CD4-positive, alpha-beta memory T cell (primary cell): ENCODE measurements at regions not wholly inside any gene's neighbourhood (a gene's known extent, or its start where the extent isn't known, plus 50 kb on each side); places are given as distances from the start of the nearest gene placed in this dataset.
A peak's percentile ranks its signal among the peaks of the same experiment; 100 is the strongest.

ENCODE experiments used
- CTCF ChIA-PET: fragments of 350-600 bp; sonication (Branson Sonifier 250); formaldehyde crosslinking; loops from one replicate; lab custom pipeline; 2021; ENCODE audit warnings: inconsistent platforms; ENCODE audit not compliant: partially characterized antibody; lab: Charles Lee
- POLR2A ChIA-PET: fragments of 350-600 bp; sonication (Branson Sonifier 250); formaldehyde crosslinking; loops from one replicate; lab custom pipeline; 2021; ENCODE audit not compliant: partially characterized antibody; lab: Charles Lee
- DNase-seq, 5 donors: peaks; one replicate each; pipeline versions ENCODE4 v3.0.0 to v3.0.0-alpha.2; 2020 to 2022; ENCODE audit warnings: mixed read lengths in 1 of 5
- H3K27ac ChIP-seq: one replicate; pipeline ENCODE4 v1.7.0; 2013; ENCODE audit warnings: low read depth, low read length
- H3K27me3 ChIP-seq: 2 replicates; pipeline ENCODE4 v1.7.0; 2013; ENCODE audit warnings: mild to moderate bottlenecking, low read length, moderate library complexity; ENCODE audit not compliant: insufficient read depth
- H3K36me3 ChIP-seq: 2 replicates; pipeline ENCODE4 v1.7.0; 2013; ENCODE audit warnings: mild to moderate bottlenecking, low read length, moderate library complexity; ENCODE audit not compliant: insufficient read depth
- H3K4me1 ChIP-seq: 2 replicates; pipeline ENCODE4 v1.7.0; 2013; ENCODE audit warnings: mild to moderate bottlenecking, low read length, moderate library complexity; ENCODE audit not compliant: insufficient read depth
- H3K4me3 ChIP-seq, 2 donors: one replicate each; pipeline ENCODE4 v1.7.0; 2013; ENCODE audit warnings: low read length in 2 of 2, mild to moderate bottlenecking in 1 of 2
- H3K9me3 ChIP-seq, 2 donors: one replicate each; pipeline ENCODE4 v1.7.0; 2013; ENCODE audit warnings: low read length in 2 of 2, control low read depth in 1 of 2; ENCODE audit not compliant: control insufficient read depth in 1 of 2
- H3K27ac Mint-ChIP-seq, 7 donors: one replicate each; pipeline ENCODE4 v1.8.0; 2020 to 2021; ENCODE audit warnings: mixed read lengths in 7 of 7, mild to moderate bottlenecking in 6 of 7, inconsistent platforms in 3 of 7, moderate library complexity in 3 of 7
- H3K27me3 Mint-ChIP-seq, 2 donors: one replicate each; pipeline ENCODE4 v1.8.0; 2020 to 2021; ENCODE audit warnings: mixed read lengths in 2 of 2
- H3K36me3 Mint-ChIP-seq, 2 donors: one replicate each; pipeline ENCODE4 v1.8.0; 2020 to 2021; ENCODE audit warnings: mixed read lengths in 2 of 2, inconsistent platforms in 1 of 2, mild to moderate bottlenecking in 1 of 2
- H3K4me1 Mint-ChIP-seq, 4 donors: one replicate each; pipeline ENCODE4 v1.8.0; 2020 to 2021; ENCODE audit warnings: mixed read lengths in 4 of 4, mild to moderate bottlenecking in 1 of 4
- H3K4me3 Mint-ChIP-seq, 8 donors: one replicate each; pipeline ENCODE4 v1.8.0; 2020 to 2021; ENCODE audit warnings: mixed read lengths in 8 of 8, mild to moderate bottlenecking in 7 of 8, moderate library complexity in 6 of 8, inconsistent platforms in 3 of 8
- H3K9me3 Mint-ChIP-seq, 8 donors: one replicate each; pipeline ENCODE4 v1.8.0; 2020 to 2021; ENCODE audit warnings: mixed read lengths in 8 of 8, mild to moderate bottlenecking in 5 of 8, inconsistent platforms in 3 of 8, moderate library complexity in 1 of 8
- intact Hi-C: fragments of 100-400 bp; cut with micrococcal nuclease; formaldehyde crosslinking; loops from one replicate; pipeline ENCODE4 v1.15.1; 2023

- H3K4me1 Mint-ChIP-seq: no peaks in the 10 kb centered on the region
- H3K4me1 ChIP-seq: no peaks in the 10 kb centered on the region
- no peaks in the 10 kb centered on the region for H3K9me3 ChIP-seq
- H3K27ac Mint-ChIP-seq: no peak overlapping the region
- no peak overlapping the region for H3K4me3 ChIP-seq
- no peaks in the 10 kb centered on the region for H3K27me3 Mint-ChIP-seq
- H3K27me3 ChIP-seq: no peaks in the 10 kb centered on the region
- H3K27ac ChIP-seq: no peak overlapping the region
- H3K9me3 Mint-ChIP-seq: peaks cover 0 to 5% (median 3%) of the 10 kb centered on the region in 8 donors
- CTCF ChIA-PET: no interaction called here
- POLR2A ChIA-PET: no interaction called here
- DNase-seq: no peak
- no peak overlapping the region for H3K4me3 Mint-ChIP-seq
- no peaks in the 10 kb centered on the region for H3K36me3 ChIP-seq
- no peaks in the 10 kb centered on the region for H3K36me3 Mint-ChIP-seq
- intact Hi-C loops: no loop called here
Observed at GRCh38 chr9:14499976-14500375, 186.0 kb upstream of the NFIB start.

GRCh38 chr9:14498824-14499223 lies 184.9 kb upstream of the NFIB start:
- no peaks in the 10 kb centered on the region for H3K36me3 ChIP-seq
- intact Hi-C loops: no loop called here
- ChIA-PET CTCF (no interaction called here), POLR2A (no interaction called here)
- Mint-ChIP-seq H3K9me3 (peaks cover 0 to 5% (median 3%) of the 10 kb centered on the region in 8 donors), H3K36me3 (no peaks in the 10 kb centered on the region), H3K27ac (no peak overlapping the region), H3K4me1 (no peaks in the 10 kb centered on the region), H3K27me3 (no peaks in the 10 kb centered on the region), H3K4me3 (peak overlapping the region in 1 of 8 donors; percentile 29)
- H3K27me3 ChIP-seq: no peaks in the 10 kb centered on the region
- no peak overlapping the region for H3K27ac ChIP-seq
- no peak for DNase-seq
- no peaks in the 10 kb centered on the region for H3K9me3 ChIP-seq
- no peaks in the 10 kb centered on the region for H3K4me1 ChIP-seq
- no peak overlapping the region for H3K4me3 ChIP-seq

- H3K4me1 ChIP-seq: no peaks in the 10 kb centered on the region
- Mint-ChIP-seq H3K36me3 (no peaks in the 10 kb centered on the region), H3K9me3 (peaks cover 0 to 3% (median 3%) of the 10 kb centered on the region in 8 donors), H3K4me3 (no peak overlapping the region), H3K27ac (no peak overlapping the region), H3K4me1 (no peaks in the 10 kb centered on the region), H3K27me3 (no peaks in the 10 kb centered on the region)
- H3K36me3 ChIP-seq: no peaks in the 10 kb centered on the region
- H3K27me3 ChIP-seq: no peaks in the 10 kb centered on the region
- ChIA-PET POLR2A (no interaction called here), CTCF (no interaction called here)
- intact Hi-C loops: no loop called here
- H3K27ac ChIP-seq: no peak overlapping the region
- DNase-seq: no peak
- H3K9me3 ChIP-seq: no peaks in the 10 kb centered on the region
- no peak overlapping the region for H3K4me3 ChIP-seq
Observed at GRCh38 chr9:14497476-14497875, 183.5 kb upstream of the NFIB start.

GRCh38 chr9:14488421-14489190 lies 174.7 kb upstream of the NFIB start:
- no peaks in the 10 kb centered on the region for H3K27me3 ChIP-seq
- no peaks in the 10 kb centered on the region for H3K4me1 ChIP-seq
- Mint-ChIP-seq H3K36me3 (no peaks in the 10 kb centered on the region), H3K4me3 (no peak overlapping the region), H3K27ac (no peak overlapping the region), H3K9me3 (peaks cover 0 to 10% (median under 1%) of the 10 kb centered on the region in 8 donors), H3K4me1 (no peaks in the 10 kb centered on the region), H3K27me3 (no peaks in the 10 kb centered on the region)
- H3K27ac ChIP-seq: no peak overlapping the region
- no peak overlapping the region for H3K4me3 ChIP-seq
- CTCF ChIA-PET: no interaction called here
- no peaks in the 10 kb centered on the region for H3K36me3 ChIP-seq
- no peaks in the 10 kb centered on the region for H3K9me3 ChIP-seq
- POLR2A ChIA-PET: no interaction called here
- intact Hi-C loops: no loop called here
- DNase-seq: no peak

- DNase-seq: no peak
- H3K4me3 ChIP-seq: no peak overlapping the region
- ChIA-PET CTCF (no interaction called here), POLR2A (no interaction called here)
- H3K9me3 Mint-ChIP-seq: peaks cover 0 to 10% (median 0%) of the 10 kb centered on the region in 8 donors
- no peak overlapping the region for H3K27ac Mint-ChIP-seq
- H3K4me1 ChIP-seq: no peaks in the 10 kb centered on the region
- no peaks in the 10 kb centered on the region for H3K36me3 Mint-ChIP-seq
- no peaks in the 10 kb centered on the region for H3K9me3 ChIP-seq
- intact Hi-C loops: no loop called here
- H3K4me3 Mint-ChIP-seq: no peak overlapping the region
- no peaks in the 10 kb centered on the region for H3K4me1 Mint-ChIP-seq
- H3K27me3 Mint-ChIP-seq: peaks cover 0 to 3% of the 10 kb centered on the region in 2 donors
- H3K36me3 ChIP-seq: no peaks in the 10 kb centered on the region
- no peaks in the 10 kb centered on the region for H3K27me3 ChIP-seq
- H3K27ac ChIP-seq: no peak overlapping the region
Observed at GRCh38 chr9:14487547-14488185, 173.7 kb upstream of the NFIB start.

- Mint-ChIP-seq H3K4me3 (no peak overlapping the region), H3K36me3 (no peaks in the 10 kb centered on the region), H3K9me3 (peaks cover 0 to 10% (median 1%) of the 10 kb centered on the region in 8 donors), H3K27ac (no peak overlapping the region), H3K4me1 (no peaks in the 10 kb centered on the region), H3K27me3 (peaks cover 3 to 7% of the 10 kb centered on the region in 2 donors)
- DNase-seq: no peak
- Histone ChIP-seq H3K27ac (no peak overlapping the region), H3K27me3 (no peaks in the 10 kb centered on the region), H3K9me3 (no peaks in the 10 kb centered on the region), H3K36me3 (no peaks in the 10 kb centered on the region), H3K4me1 (no peaks in the 10 kb centered on the region), H3K4me3 (no peak overlapping the region)
- intact Hi-C loops: no loop called here
- CTCF ChIA-PET: interaction anchor here (1.1 kb wide), 1 partner anchor 9 kb away, joined by 4 read pairs; no protein-coding TSS in a partner anchor
- POLR2A ChIA-PET: no interaction called here
Observed at GRCh38 chr9:14485366-14485765, 171.4 kb upstream of the NFIB start.

- Histone ChIP-seq H3K36me3 (no peaks in the 10 kb centered on the region), H3K27ac (no peak overlapping the region), H3K4me3 (no peak overlapping the region), H3K9me3 (no peaks in the 10 kb centered on the region), H3K4me1 (no peaks in the 10 kb centered on the region), H3K27me3 (no peaks in the 10 kb centered on the region)
- no peak overlapping the region for H3K27ac Mint-ChIP-seq
- H3K4me1 Mint-ChIP-seq: no peaks in the 10 kb centered on the region
- CTCF ChIA-PET: no interaction called here
- peaks cover 0 to 10% (median 1%) of the 10 kb centered on the region in 8 donors for H3K9me3 Mint-ChIP-seq
- peaks cover 5 to 7% of the 10 kb centered on the region in 2 donors for H3K27me3 Mint-ChIP-seq
- intact Hi-C loops: no loop called here
- H3K4me3 Mint-ChIP-seq: no peak overlapping the region
- POLR2A ChIA-PET: no interaction called here
- H3K36me3 Mint-ChIP-seq: no peaks in the 10 kb centered on the region
- DNase-seq: no peak
Observed at GRCh38 chr9:14482856-14483255, 168.9 kb upstream of the NFIB start.
